A549 (cell line): ENCODE measurements at regions not wholly inside any gene's neighbourhood (a gene's known extent, or its start where the extent isn't known, plus 50 kb on each side); places are given as distances from the start of the nearest gene placed in this dataset.

Experiments
- ATAC-seq, 2 experiments: fragments of 200-7000 bp in 1 of 2; fragments of >200 bp in 1 of 2; cut with Nextera tagmentation in 1 of 2; cut with Tn5 transposase in 1 of 2; 3 replicates each; pipeline versions ENCODE4 v1.8.0 to v1.9.1; 2018 to 2020; ENCODE audit warnings: mild to moderate bottlenecking in 1 of 2, moderate library complexity in 1 of 2
- CTCF ChIA-PET: fragments of 300-600 bp; sonication (Branson Sonifier 250); formaldehyde crosslinking; extraction: SDS; loops from one replicate; lab custom pipeline; 2021; ENCODE audit warnings: antibody characterized with exemption, inconsistent platforms; lab: Yijun Ruan, JAX
- POLR2A ChIA-PET: fragments of 350-600 bp; formaldehyde crosslinking; extraction: SDS; loops from one replicate; lab custom pipeline; 2021; ENCODE audit warnings: antibody characterized with exemption, inconsistent platforms; lab: Yijun Ruan, JAX
- DNase-seq, 2 experiments: peaks; one replicate each; pipeline versions ENCODE4 v3.0.0 to v3.0.0-alpha.2; 2011 to 2016; ENCODE audit warnings: low read depth in 1 of 2, low spot score in 1 of 2
- FAIRE-seq: peaks from 2 replicates; lab custom pipeline; 2011; peaks lifted over from hg19 to GRCh38; lab: Jason Lieb, UNC
- H3K27ac ChIP-seq, 2 experiments: fragments of >200 bp; sonication (Bioruptor Twin); formaldehyde crosslinking; 3 replicates each; pipeline ENCODE4 v1.5.1; 2016 to 2017
- H3K4me1 ChIP-seq: fragments of >200 bp; sonication (Bioruptor Twin); formaldehyde crosslinking; 3 replicates; pipeline ENCODE4 v1.6.1; 2016
- H3K4me2 ChIP-seq: fragments of >200 bp; sonication (Bioruptor Twin); formaldehyde crosslinking; 3 replicates; pipeline ENCODE4 v1.6.1; 2016
- H3K4me3 ChIP-seq: fragments of >200 bp; sonication (Bioruptor Twin); formaldehyde crosslinking; 3 replicates; pipeline ENCODE4 v1.5.1; 2016
- H3K9me3 ChIP-seq: fragments of >200 bp; sonication (Bioruptor Twin); formaldehyde crosslinking; 3 replicates; pipeline ENCODE4 v1.6.1; 2016
- CEBPB ChIP-seq, 2 experiments: fragments of >200 bp in 1 of 2; sonication (Bioruptor Twin) in 1 of 2; formaldehyde crosslinking in 1 of 2; IDR thresholded peaks; 2 replicates each; pipeline ENCODE4 v1.6.1; 2012 to 2016
- CHD2 ChIP-seq: fragments of 150-350 bp; IDR thresholded peaks from 2 replicates; pipeline ENCODE4 v1.6.1; 2014; ENCODE audit warnings: low read length; ENCODE audit not compliant: partially characterized antibody
- CHD4 ChIP-seq: fragments of 200-600 bp; sonication (generic); IDR thresholded peaks from 2 replicates; pipeline ENCODE4 v1.6.1; 2016; ENCODE audit warnings: antibody characterized with exemption, mild to moderate bottlenecking, borderline replicate concordance
- EHF ChIP-seq: fragments of 250-450 bp; sonication (Bioruptor Pico); IDR thresholded peaks from 2 replicates; pipeline ENCODE4 v1.5.0; 2020; ENCODE audit warnings: mild to moderate bottlenecking
- EHMT2 ChIP-seq: fragments of 200-600 bp; sonication (generic); IDR thresholded peaks from 2 replicates; pipeline ENCODE4 v1.6.1; 2016; ENCODE audit warnings: antibody characterized with exemption, low read depth, mild to moderate bottlenecking, moderate library complexity
- ESRRA ChIP-seq: fragments of 150-350 bp; IDR thresholded peaks from 2 replicates; pipeline ENCODE4 v1.6.1; 2014; ENCODE audit warnings: mild to moderate bottlenecking, low read length, borderline replicate concordance
- FOSB ChIP-seq: fragments of 250-450 bp; sonication (Bioruptor Pico); IDR thresholded peaks from 2 replicates; pipeline ENCODE4 v1.5.0; 2020; ENCODE audit warnings: mild to moderate bottlenecking, moderate library complexity
- FOXS1 ChIP-seq: fragments of 250-450 bp; sonication (Bioruptor Pico); IDR thresholded peaks from 2 replicates; pipeline ENCODE4 v1.5.0; 2020; ENCODE audit warnings: mild to moderate bottlenecking, moderate library complexity
- HMGXB4 ChIP-seq: fragments of 250-450 bp; sonication (Bioruptor Pico); IDR thresholded peaks from 2 replicates; pipeline ENCODE4 v1.5.0; 2021; ENCODE audit warnings: mild to moderate bottlenecking, moderate library complexity, borderline replicate concordance
- HOXA7 ChIP-seq: fragments of 250-450 bp; sonication (Bioruptor Pico); IDR thresholded peaks from 2 replicates; pipeline ENCODE4 v1.5.0; 2020; ENCODE audit warnings: mild to moderate bottlenecking, moderate library complexity
- HOXB13 ChIP-seq: fragments of 250-450 bp; sonication (Bioruptor Pico); IDR thresholded peaks from 2 replicates; pipeline ENCODE4 v1.5.0; 2020; ENCODE audit warnings: low read depth, mild to moderate bottlenecking, moderate library complexity
- HOXB5 ChIP-seq: fragments of 250-450 bp; sonication (Bioruptor Pico); IDR thresholded peaks from 2 replicates; pipeline ENCODE4 v1.5.0; 2020; ENCODE audit warnings: mild to moderate bottlenecking, moderate library complexity
- JUN ChIP-seq, 2 experiments: fragments of >200 bp; sonication (Bioruptor Twin); formaldehyde crosslinking; IDR thresholded peaks; 2 replicates in 1 of 2; 3 replicates in 1 of 2; pipeline ENCODE4 v1.6.1; 2016 to 2017
- KDM1A ChIP-seq: fragments of 200-600 bp; sonication (generic); IDR thresholded peaks from 2 replicates; pipeline ENCODE4 v1.6.1; 2016; ENCODE audit warnings: low read depth, mild to moderate bottlenecking
- MAFK ChIP-seq: fragments of 450-650 bp; IDR thresholded peaks from 2 replicates; pipeline ENCODE4 v1.6.1; 2014; ENCODE audit not compliant: partially characterized antibody
- MAZ ChIP-seq: fragments of 150-350 bp; IDR thresholded peaks from 2 replicates; pipeline ENCODE4 v1.6.1; 2014; ENCODE audit warnings: antibody characterized with exemption, low read depth, low read length, borderline replicate concordance
- NR3C1 ChIP-seq: fragments of >200 bp; sonication (Bioruptor Twin); formaldehyde crosslinking; IDR thresholded peaks from 3 replicates; pipeline ENCODE4 v1.6.1; 2017
- PHF8 ChIP-seq: fragments of 200-600 bp; sonication (generic); IDR thresholded peaks from 2 replicates; pipeline ENCODE4 v1.6.1; 2016; ENCODE audit warnings: low read depth, mild to moderate bottlenecking, antibody characterized with exemption, moderate library complexity, borderline replicate concordance
- POLR2A ChIP-seq: IDR thresholded peaks from 2 replicates; pipeline ENCODE4 v1.6.1; 2012; ENCODE audit warnings: mild to moderate bottlenecking, low read length
- RARB ChIP-seq: fragments of 250-450 bp; sonication (Bioruptor Pico); IDR thresholded peaks from 2 replicates; pipeline ENCODE4 v1.8.0; 2021; ENCODE audit warnings: mild to moderate bottlenecking, moderate library complexity
- RCOR1 ChIP-seq: fragments of 150-350 bp; IDR thresholded peaks from 2 replicates; pipeline ENCODE4 v1.6.1; 2014; ENCODE audit warnings: antibody characterized with exemption, low read length, low read depth
- RNF2 ChIP-seq: fragments of 200-600 bp; sonication (generic); IDR thresholded peaks from 2 replicates; pipeline ENCODE4 v1.6.1; 2016; ENCODE audit warnings: low read depth, mild to moderate bottlenecking, antibody characterized with exemption, moderate library complexity, borderline replicate concordance
- SREBF2 ChIP-seq: fragments of 450-650 bp; IDR thresholded peaks from 2 replicates; pipeline ENCODE4 v1.6.1; 2014; ENCODE audit warnings: mild to moderate bottlenecking, moderate library complexity
- TP53 ChIP-seq: fragments of 250-450 bp; sonication (Bioruptor Pico); IDR thresholded peaks from 2 replicates; pipeline ENCODE4 v1.5.0; 2021; ENCODE audit warnings: mild to moderate bottlenecking, moderate library complexity
- ZNF302 ChIP-seq: fragments of 250-450 bp; sonication (Bioruptor Pico); IDR thresholded peaks from 2 replicates; pipeline ENCODE4 v1.9.0; 2021; ENCODE audit warnings: inconsistent platforms, mild to moderate bottlenecking, moderate library complexity
- WGBS: methylation state at CpG from one replicate; pipeline ENCODE4 v1.1.6; 2017; ENCODE audit errors: missing lambda C conversion rate; 5-methylcytosine and 5-hydroxymethylcytosine counted together
- TF ChIP-seq, protein P1 (sequence below): IDR thresholded peaks from 2 replicates; pipeline ENCODE4 v1.6.1; 2012; ENCODE audit warnings: low read depth, borderline replicate concordance
- TF ChIP-seq, protein P2 (sequence below): IDR thresholded peaks from 2 replicates; pipeline ENCODE4 v1.6.1; 2012

DNA sequence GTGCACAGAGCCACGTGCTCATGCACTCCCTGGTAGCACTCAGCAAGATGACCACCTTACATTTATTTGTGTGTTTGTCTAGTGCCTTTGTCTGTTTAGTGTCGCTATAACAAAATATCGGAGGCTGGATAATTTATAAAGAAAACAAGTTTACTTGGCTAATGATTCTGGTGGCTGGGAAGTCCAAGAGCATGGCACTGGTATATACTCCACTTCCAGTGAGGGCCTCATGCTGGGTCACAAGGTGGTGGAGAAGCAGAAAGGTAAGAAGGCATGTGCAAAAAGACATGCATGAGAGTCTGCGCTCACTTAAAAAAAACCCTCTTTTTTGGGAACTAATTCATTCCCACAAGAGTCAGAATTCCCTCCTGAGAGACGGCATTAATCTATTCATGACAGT lies 52.5 kb upstream of the BOD1 start:
- FAIRE-seq, result no peak
- POLR2A ChIA-PET, result no interaction called here
- no peak for TF ChIP-seq TP53 (CRISPR knock-in tag)
- no peak for TF ChIP-seq CHD2
- no peak for TF ChIP-seq KDM1A
- no peak for TF ChIP-seq PHF8
- TF ChIP-seq HMGXB4, result no peak
- TF ChIP-seq SREBF2, result no peak
- TF ChIP-seq, all 56 proteins: peak for 0
- Histone ChIP-seq H3K4me3 (no peak overlapping the region), H3K27ac (no peak overlapping the region), H3K9me3 (peaks cover 7% of the 10 kb centered on the region; the same call in 1 of the 3 replicates), H3K4me1 (peaks cover 3% of the 10 kb centered on the region; the same call in 1 of the 3 replicates), H3K4me2 (no peak overlapping the region)
- 75% methylated on average over 5 of the region's 5 CpGs for whole genome bisulfite sequencing
- ATAC-seq (no peak), DNase-seq (no peak)
- CTCF ChIA-PET, result interaction anchor here (0.8 kb wide), 1 partner anchor 9 kb away, joined by 3 read pairs; no protein-coding TSS in a partner anchor

GRCh38 chr5:173669483-173669882 lies 53.0 kb upstream of the BOD1 start:
- 42% methylated on average over 3 of the region's 3 CpGs for WGBS
- TF ChIP-seq FOSB (CRISPR knock-in tag), result no peak
- no peak for TF ChIP-seq CHD2
- no peak for TF ChIP-seq HOXB5
- no peak for TF ChIP-seq MAZ
- no peak for TF ChIP-seq RARB (CRISPR knock-in tag)
- no peak for TF ChIP-seq RNF2
- TF ChIP-seq EHMT2, result no peak
- no peak for TF ChIP-seq EHF (CRISPR knock-in tag)
- H3K27ac ChIP-seq, result no peak overlapping the region
- CTCF ChIA-PET, result interaction anchor here (0.8 kb wide), 1 partner anchor 9 kb away, joined by 3 read pairs; no protein-coding TSS in a partner anchor
- H3K4me3 ChIP-seq, result no peak overlapping the region
- POLR2A ChIA-PET, result no interaction called here
- ATAC-seq (no peak), DNase-seq (no peak), FAIRE-seq (no peak)
- H3K4me1 ChIP-seq, result no peaks in the 10 kb centered on the region
- no peak overlapping the region for H3K4me2 ChIP-seq
- H3K9me3 ChIP-seq, result peaks cover 7% of the 10 kb centered on the region; the same call in 1 of the 3 replicates

- CTCF ChIA-PET, result interaction anchor here (1.1 kb wide), 1 partner anchor 14 kb away, joined by 3 read pairs; no protein-coding TSS in a partner anchor
- Histone ChIP-seq H3K4me3 (no peak overlapping the region), H3K9me3 (peaks cover 11% of the 10 kb centered on the region; the same call in 1 of the 3 replicates), H3K27ac (peak overlapping the region in 1 of 2 experiments; percentile 26; a peak in 1 of 6 replicates), H3K4me2 (no peak overlapping the region), H3K4me1 (no peaks in the 10 kb centered on the region)
- TF ChIP-seq NR3C1, result no peak
- TF ChIP-seq, protein P1, sequence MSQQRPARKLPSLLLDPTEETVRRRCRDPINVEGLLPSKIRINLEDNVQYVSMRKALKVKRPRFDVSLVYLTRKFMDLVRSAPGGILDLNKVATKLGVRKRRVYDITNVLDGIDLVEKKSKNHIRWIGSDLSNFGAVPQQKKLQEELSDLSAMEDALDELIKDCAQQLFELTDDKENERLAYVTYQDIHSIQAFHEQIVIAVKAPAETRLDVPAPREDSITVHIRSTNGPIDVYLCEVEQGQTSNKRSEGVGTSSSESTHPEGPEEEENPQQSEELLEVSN, result no peak
- TF ChIP-seq HOXA7 (CRISPR knock-in tag), result no peak
- no peak for TF ChIP-seq KDM1A
- no peak for TF ChIP-seq JUN (IDR thresholded peaks at IDR 0.05)
- TF ChIP-seq, protein P2, sequence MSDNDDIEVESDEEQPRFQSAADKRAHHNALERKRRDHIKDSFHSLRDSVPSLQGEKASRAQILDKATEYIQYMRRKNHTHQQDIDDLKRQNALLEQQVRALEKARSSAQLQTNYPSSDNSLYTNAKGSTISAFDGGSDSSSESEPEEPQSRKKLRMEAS, result no peak
- TF ChIP-seq MAZ, result no peak
- no peak for TF ChIP-seq HOXB13 (CRISPR knock-in tag)
- no peak for TF ChIP-seq CHD4
- TF ChIP-seq CEBPB (IDR thresholded peaks at IDR 0.05), result no peak
- TF ChIP-seq RNF2, result no peak
- no peak for TF ChIP-seq ZNF302
- no peak for TF ChIP-seq MAFK
- TF ChIP-seq POLR2A, result no peak
- TF ChIP-seq HOXB5, result no peak
- no peak for TF ChIP-seq RCOR1
- no peak for TF ChIP-seq ESRRA
- no peak for TF ChIP-seq FOXS1 (CRISPR knock-in tag)
- DNase-seq, result no peak
- no peak for ATAC-seq
- POLR2A ChIA-PET, result no interaction called here
- 69% methylated on average over 3 of the region's 3 CpGs for WGBS
- peak; percentile 32 for FAIRE-seq
These were observed 53.7 kb upstream of the BOD1 start for GRCh38 chr5:173670130-173670651.
